Retina (tissue), 1 donor: ENCODE measurements at regions not wholly inside any gene's neighbourhood (a gene's known extent, or its start where the extent isn't known, plus 50 kb on each side); places are given as distances from the start of the nearest gene placed in this dataset.
"Not testable (repeated sequence)": the region's sequence is repeated elsewhere in the genome, so short reads cannot be mapped to it uniquely, and the experiment has no call there.

Source experiments
- DNase-seq: peaks from one replicate; pipeline ENCODE4 v3.0.0-alpha.2; 2016

- DNase-seq: no peak
These were observed 102.9 kb downstream of the PSMG1 start for GRCh38 chr21:39080366-39080765.

GRCh38 chr21:39079617-39080016 lies 103.6 kb downstream of the PSMG1 start:
- no peak for DNase-seq

GRCh38 chr21:39078322-39079065 lies 104.8 kb downstream of the PSMG1 start:
- DNase-seq: no peak

GRCh38 chr21:39077876-39078275 lies 105.4 kb downstream of the PSMG1 start:
- no peak for DNase-seq

GRCh38 chr21:39074508-39074907 lies 108.7 kb downstream of the PSMG1 start:
- no peak for DNase-seq

GRCh38 chr21:39073717-39074116 lies 109.5 kb downstream of the PSMG1 start:
- DNase-seq: no peak

- DNase-seq: no peak
These were observed 110.2 kb downstream of the PSMG1 start for GRCh38 chr21:39073063-39073462.

GRCh38 chr21:39072468-39072867 lies 110.8 kb downstream of the PSMG1 start:
- no peak for DNase-seq

- DNase-seq: no peak
These were observed 111.5 kb downstream of the PSMG1 start for GRCh38 chr21:39071623-39072214.

GRCh38 chr21:39069856-39070255 lies 113.4 kb downstream of the PSMG1 start:
- not testable (repeated sequence) for DNase-seq

- no peak for DNase-seq
These were observed 116.1 kb downstream of the PSMG1 start for GRCh38 chr21:39066829-39067780.

GRCh38 chr21:39065917-39066316 lies 117.3 kb downstream of the PSMG1 start:
- DNase-seq: no peak

- no peak for DNase-seq
These were observed 118.8 kb downstream of the PSMG1 start for GRCh38 chr21:39064325-39065012.

GRCh38 chr21:39063517-39063916 lies 119.7 kb downstream of the PSMG1 start:
- no peak for DNase-seq

GRCh38 chr21:39062196-39062595 lies 121.1 kb downstream of the PSMG1 start:
- DNase-seq: no peak

- DNase-seq: no peak
These were observed 121.5 kb downstream of the PSMG1 start for GRCh38 chr21:39061766-39062165.

GRCh38 chr21:39060485-39061083 lies 122.7 kb downstream of the PSMG1 start:
- DNase-seq: no peak

GRCh38 chr21:39057121-39057520 lies 126.1 kb downstream of the PSMG1 start:
- DNase-seq: no peak

- no peak for DNase-seq
These were observed 126.6 kb downstream of the PSMG1 start for GRCh38 chr21:39056636-39057035.

GRCh38 chr21:39055167-39055767 lies 128.0 kb downstream of the PSMG1 start:
- no peak for DNase-seq

- DNase-seq: no peak
These were observed 129.2 kb downstream of the PSMG1 start for GRCh38 chr21:39054066-39054465.

- no peak for DNase-seq
These were observed 130.1 kb downstream of the PSMG1 start for GRCh38 chr21:39053126-39053525.
